ENCODE measurements at regions not wholly inside any gene's neighbourhood (a gene's known extent, or its start where the extent isn't known, plus 50 kb on each side); places are given as distances from the start of the nearest gene placed in this dataset.
A peak's percentile ranks its signal among the peaks of the same experiment; 100 is the strongest.
"Not testable (repeated sequence)": the region's sequence is repeated elsewhere in the genome, so short reads cannot be mapped to it uniquely, and the experiment has no call there.

GRCh38 chr17:56000411-56000810, 152.9 kb upstream of the ANKFN1 start:
- no peaks in the 10 kb centered on the region for H3K36me3 ChIP-seq (ENCODE audit: control insufficient read depth in 4 of 4, insufficient read depth in 4 of 4, low read length in 3 of 4)
- peaks cover 0 to 5% (median 0%) of the 10 kb centered on the region in 5 experiments for H3K9me3 ChIP-seq (ENCODE audit: control extremely low read depth in 1 of 5, control insufficient read depth in 4 of 5, insufficient read depth in 2 of 5, low read depth in 1 of 5, low read length in 4 of 5)
- no peak for DNase-seq
- ChIA-PET POLR2A (no interaction called here), CTCF (no interaction called here)
- no peak overlapping the region for H3K27ac ChIP-seq (ENCODE audit: insufficient read depth in 1 of 2, low read depth in 1 of 2, low read length in 2 of 2, poor library complexity in 1 of 2, severe bottlenecking in 2 of 2)
- H3K4me3 ChIP-seq (ENCODE audit: control insufficient read depth in 1 of 7, extremely low read depth in 1 of 7, insufficient read depth in 4 of 7, low read depth in 2 of 7, low read length in 6 of 7), result no peak overlapping the region
- no peaks in the 10 kb centered on the region for H3K27me3 ChIP-seq (replicated peaks in 2 of 5; ENCODE audit: control insufficient read depth in 4 of 5, insufficient read depth in 5 of 5, low read length in 4 of 5)
- WGBS (ENCODE audit: insufficient coverage), result 100% methylated on average over 3 of the region's 3 CpGs
- no peaks in the 10 kb centered on the region for H3K4me1 ChIP-seq (ENCODE audit: control extremely low read depth in 1 of 4, control insufficient read depth in 4 of 4, insufficient read depth in 4 of 4, low read length in 3 of 4)

GRCh38 chr17:56002656-56003055, 150.6 kb upstream of the ANKFN1 start:
- CTCF ChIA-PET, POLR2A ChIA-PET: not testable (repeated sequence)
- 100% methylated on average over 6 of the region's 8 CpGs for WGBS (ENCODE audit: insufficient coverage)

DNA sequence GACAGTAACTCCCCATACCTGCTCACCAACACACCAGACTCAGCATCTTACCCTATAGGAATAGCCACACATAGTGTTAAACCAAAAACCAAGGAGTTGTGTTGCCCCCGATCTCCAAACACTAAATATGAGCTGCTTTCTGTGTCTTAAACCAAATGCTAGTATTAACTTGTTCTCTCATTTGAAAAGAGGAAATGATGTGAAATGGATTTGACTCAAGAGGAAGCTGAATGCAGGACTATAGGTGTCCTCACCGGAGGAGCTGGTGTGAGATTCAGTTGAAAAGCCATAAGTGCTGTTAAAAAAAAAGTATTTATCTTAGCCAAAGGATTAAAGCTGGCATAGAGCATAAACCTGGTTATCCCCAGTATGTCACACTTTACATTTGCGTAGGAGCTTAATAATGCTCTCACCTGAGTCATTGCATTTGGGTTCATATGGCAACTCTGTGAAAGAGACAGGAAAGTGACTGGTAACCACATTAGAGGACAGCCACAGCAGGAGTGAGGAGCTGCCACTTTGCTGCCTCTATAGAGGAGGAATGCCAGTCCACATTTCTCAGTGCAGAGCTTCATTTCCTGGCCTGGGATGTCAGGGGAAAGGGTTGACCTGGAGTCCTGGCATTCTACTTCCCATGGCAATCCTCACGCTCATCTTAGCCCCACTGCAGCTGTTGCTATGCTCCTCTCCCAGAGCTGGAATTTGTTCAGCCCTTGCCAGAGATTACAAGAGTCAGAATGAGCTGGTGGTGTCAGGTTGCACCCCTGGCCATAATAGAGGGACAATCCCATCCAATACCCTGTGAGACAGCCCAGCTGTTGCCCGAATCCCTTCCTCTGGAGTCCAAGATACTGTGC, 143.3 kb upstream of the ANKFN1 start:
- Histone ChIP-seq H3K27ac (ENCODE audit: insufficient read depth in 1 of 2, low read depth in 1 of 2, low read length in 2 of 2, poor library complexity in 1 of 2, severe bottlenecking in 2 of 2) (no peak overlapping the region), H3K27me3 (replicated peaks in 2 of 5; ENCODE audit: control insufficient read depth in 4 of 5, insufficient read depth in 5 of 5, low read length in 4 of 5) (no peaks in the 10 kb centered on the region), H3K4me1 (ENCODE audit: control extremely low read depth in 1 of 4, control insufficient read depth in 4 of 4, insufficient read depth in 4 of 4, low read length in 3 of 4) (peaks cover 0 to 2% (median 0%) of the 10 kb centered on the region in 4 experiments), H3K36me3 (ENCODE audit: control insufficient read depth in 4 of 4, insufficient read depth in 4 of 4, low read length in 3 of 4) (no peaks in the 10 kb centered on the region), H3K4me3 (ENCODE audit: control insufficient read depth in 1 of 7, extremely low read depth in 1 of 7, insufficient read depth in 4 of 7, low read depth in 2 of 7, low read length in 6 of 7) (no peak overlapping the region), H3K9me3 (ENCODE audit: control extremely low read depth in 1 of 5, control insufficient read depth in 4 of 5, insufficient read depth in 2 of 5, low read depth in 1 of 5, low read length in 4 of 5) (peaks cover 0 to 4% (median 0%) of the 10 kb centered on the region in 5 experiments)
- POLR2A ChIA-PET, result interaction anchor here (0.5 to 0.7 kb wide), 3 partner anchors 12 to 41 kb away, joined by 3 read pairs; no protein-coding TSS in a partner anchor
- peak in 2 of 3 donors; percentile 11 to 18 for DNase-seq
- CTCF ChIA-PET, result interaction anchor here (0.6 kb wide), 1 partner anchor 32 kb away, joined by 4 read pairs; no protein-coding TSS in a partner anchor
- 78% methylated on average over 4 of the region's 5 CpGs for WGBS (ENCODE audit: insufficient coverage)

More at GRCh38 chr17:56002656-56003055, 150.6 kb upstream of the ANKFN1 start:
- not testable (repeated sequence) for DNase-seq; H3K27me3 ChIP-seq (replicated peaks in 2 of 5; ENCODE audit: control insufficient read depth in 4 of 5, insufficient read depth in 5 of 5, low read length in 4 of 5); H3K9me3 ChIP-seq (ENCODE audit: control extremely low read depth in 1 of 5, control insufficient read depth in 4 of 5, insufficient read depth in 2 of 5, low read depth in 1 of 5, low read length in 4 of 5); H3K4me1 ChIP-seq (ENCODE audit: control extremely low read depth in 1 of 4, control insufficient read depth in 4 of 4, insufficient read depth in 4 of 4, low read length in 3 of 4); H3K4me3 ChIP-seq (ENCODE audit: control insufficient read depth in 1 of 7, extremely low read depth in 1 of 7, insufficient read depth in 4 of 7, low read depth in 2 of 7, low read length in 6 of 7); H3K27ac ChIP-seq (ENCODE audit: insufficient read depth in 1 of 2, low read depth in 1 of 2, low read length in 2 of 2, poor library complexity in 1 of 2, severe bottlenecking in 2 of 2); H3K36me3 ChIP-seq (ENCODE audit: control insufficient read depth in 4 of 4, insufficient read depth in 4 of 4, low read length in 3 of 4)

DNA sequence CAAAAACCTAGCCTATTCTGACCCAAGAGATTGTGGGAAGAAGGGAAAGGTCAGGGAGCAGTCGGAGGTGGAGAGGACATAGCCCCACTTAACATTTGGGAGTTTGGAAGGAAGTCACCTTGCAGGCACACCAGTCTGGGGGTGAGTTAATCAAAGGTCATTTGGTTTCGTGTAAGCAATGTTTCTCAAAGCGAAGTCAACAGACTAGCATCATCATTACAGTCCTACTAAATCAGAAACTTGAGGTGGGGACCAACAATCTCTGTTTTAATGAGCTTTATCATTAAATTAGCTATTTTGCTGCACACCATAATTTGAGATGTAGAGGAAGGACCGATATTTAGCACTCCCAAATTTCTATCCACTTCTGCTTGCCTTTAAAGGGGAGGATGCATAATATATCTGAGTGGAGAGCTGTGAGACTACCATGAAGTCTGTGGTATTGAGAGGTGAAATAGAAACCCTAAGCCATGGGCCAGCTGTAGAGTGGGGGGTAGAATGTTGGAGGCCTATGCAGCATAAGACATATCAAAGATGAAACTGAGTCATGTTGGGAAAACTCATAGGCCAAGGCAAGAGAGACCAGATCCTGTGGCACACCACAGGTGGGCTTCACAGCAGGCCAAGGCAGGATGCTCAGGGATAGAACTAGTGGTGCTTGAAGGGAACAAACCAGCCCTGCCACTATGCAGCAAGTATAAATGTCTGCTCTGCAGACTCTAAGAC, 141.7 kb upstream of the ANKFN1 start:
- ChIA-PET POLR2A (no interaction called here), CTCF (no interaction called here)
- H3K27me3 ChIP-seq (replicated peaks in 2 of 5; ENCODE audit: control insufficient read depth in 4 of 5, insufficient read depth in 5 of 5, low read length in 4 of 5), result no peaks in the 10 kb centered on the region
- H3K4me3 ChIP-seq (ENCODE audit: control insufficient read depth in 1 of 7, extremely low read depth in 1 of 7, insufficient read depth in 4 of 7, low read depth in 2 of 7, low read length in 6 of 7), result no peak overlapping the region
- no peaks in the 10 kb centered on the region for H3K36me3 ChIP-seq (ENCODE audit: control insufficient read depth in 4 of 4, insufficient read depth in 4 of 4, low read length in 3 of 4)
- peaks cover 0 to 2% (median 0%) of the 10 kb centered on the region in 4 experiments for H3K4me1 ChIP-seq (ENCODE audit: control extremely low read depth in 1 of 4, control insufficient read depth in 4 of 4, insufficient read depth in 4 of 4, low read length in 3 of 4)
- peaks cover 0 to 4% (median 0%) of the 10 kb centered on the region in 5 experiments for H3K9me3 ChIP-seq (ENCODE audit: control extremely low read depth in 1 of 5, control insufficient read depth in 4 of 5, insufficient read depth in 2 of 5, low read depth in 1 of 5, low read length in 4 of 5)
- WGBS (ENCODE audit: insufficient coverage), result 100% methylated on average over 2 of the region's 4 CpGs
- DNase-seq, result no peak
- H3K27ac ChIP-seq (ENCODE audit: insufficient read depth in 1 of 2, low read depth in 1 of 2, low read length in 2 of 2, poor library complexity in 1 of 2, severe bottlenecking in 2 of 2), result no peak overlapping the region

DNA sequence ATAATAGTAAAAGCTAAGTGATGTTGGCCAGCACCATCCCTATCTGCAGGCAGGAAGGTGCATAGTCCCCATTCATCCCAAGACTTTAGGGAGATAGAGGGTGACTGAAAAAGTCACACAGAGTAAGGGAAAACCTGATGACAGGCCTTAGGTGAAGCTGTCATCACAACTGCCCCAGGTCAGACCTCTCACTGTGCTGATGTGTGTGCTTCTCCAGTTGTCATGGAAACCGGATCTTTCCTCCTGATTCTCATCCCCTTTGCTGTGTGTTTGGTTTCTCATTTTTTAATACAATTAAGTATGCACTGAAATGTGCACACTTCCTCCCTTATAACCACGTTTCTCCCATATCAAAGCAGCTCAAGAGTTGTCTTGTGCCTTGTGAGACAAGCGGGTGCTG, 135.1 kb upstream of the ANKFN1 start:
- Histone ChIP-seq H3K27ac (ENCODE audit: insufficient read depth in 1 of 2, low read depth in 1 of 2, low read length in 2 of 2, poor library complexity in 1 of 2, severe bottlenecking in 2 of 2) (no peak overlapping the region), H3K9me3 (ENCODE audit: control extremely low read depth in 1 of 5, control insufficient read depth in 4 of 5, insufficient read depth in 2 of 5, low read depth in 1 of 5, low read length in 4 of 5) (peaks cover 0 to under 1% (median 0%) of the 10 kb centered on the region in 5 experiments), H3K36me3 (ENCODE audit: control insufficient read depth in 4 of 4, insufficient read depth in 4 of 4, low read length in 3 of 4) (no peaks in the 10 kb centered on the region), H3K4me1 (ENCODE audit: control extremely low read depth in 1 of 4, control insufficient read depth in 4 of 4, insufficient read depth in 4 of 4, low read length in 3 of 4) (no peaks in the 10 kb centered on the region), H3K4me3 (ENCODE audit: control insufficient read depth in 1 of 7, extremely low read depth in 1 of 7, insufficient read depth in 4 of 7, low read depth in 2 of 7, low read length in 6 of 7) (no peak overlapping the region), H3K27me3 (replicated peaks in 2 of 5; ENCODE audit: control insufficient read depth in 4 of 5, insufficient read depth in 5 of 5, low read length in 4 of 5) (peaks cover 0 to 3% (median 0%) of the 10 kb centered on the region in 5 experiments)
- no peak for DNase-seq
- ChIA-PET POLR2A (no interaction called here), CTCF (no interaction called here)
- WGBS (ENCODE audit: insufficient coverage), result no CpG with 5 or more reads among the region's 3 CpGs

GRCh38 chr17:56020369-56020768, 132.9 kb upstream of the ANKFN1 start:
- 100% methylated on average over 1 of the region's 2 CpGs for WGBS (ENCODE audit: insufficient coverage)
- Histone ChIP-seq H3K4me3 (ENCODE audit: control insufficient read depth in 1 of 7, extremely low read depth in 1 of 7, insufficient read depth in 4 of 7, low read depth in 2 of 7, low read length in 6 of 7) (no peak overlapping the region), H3K9me3 (ENCODE audit: control extremely low read depth in 1 of 5, control insufficient read depth in 4 of 5, insufficient read depth in 2 of 5, low read depth in 1 of 5, low read length in 4 of 5) (no peaks in the 10 kb centered on the region), H3K4me1 (ENCODE audit: control extremely low read depth in 1 of 4, control insufficient read depth in 4 of 4, insufficient read depth in 4 of 4, low read length in 3 of 4) (peaks cover 0 to 4% (median 0%) of the 10 kb centered on the region in 4 experiments), H3K27ac (ENCODE audit: insufficient read depth in 1 of 2, low read depth in 1 of 2, low read length in 2 of 2, poor library complexity in 1 of 2, severe bottlenecking in 2 of 2) (no peak overlapping the region), H3K36me3 (ENCODE audit: control insufficient read depth in 4 of 4, insufficient read depth in 4 of 4, low read length in 3 of 4) (no peaks in the 10 kb centered on the region), H3K27me3 (replicated peaks in 2 of 5; ENCODE audit: control insufficient read depth in 4 of 5, insufficient read depth in 5 of 5, low read length in 4 of 5) (peaks cover 0 to 3% (median 0%) of the 10 kb centered on the region in 5 experiments)
- ChIA-PET POLR2A (no interaction called here), CTCF (no interaction called here)
- no peak for DNase-seq
